Liver (tissue), 8 donors: ENCODE measurements at regions not wholly inside any gene's neighbourhood (a gene's known extent, or its start where the extent isn't known, plus 50 kb on each side); places are given as distances from the start of the nearest gene placed in this dataset.

Experiments
- DNase-seq: peaks from one replicate; pipeline ENCODE4 v3.0.0-alpha.2; 2017; ENCODE audit warnings: low spot score
- H3K27ac ChIP-seq, 2 donors: one replicate each; pipeline ENCODE4 v1.7.0; 2013; ENCODE audit warnings: inconsistent platforms in 2 of 2, low read length in 2 of 2, control low read depth in 1 of 2, low read depth in 1 of 2, mild to moderate bottlenecking in 1 of 2
- H3K27me3 ChIP-seq, 4 donors: one replicate each; pipeline versions ENCODE4 v1.6.1 to v1.7.0; 2013; ENCODE audit warnings: low read length in 3 of 4, inconsistent platforms in 1 of 4, mild to moderate bottlenecking in 1 of 4, moderate library complexity in 1 of 4; ENCODE audit not compliant: control insufficient read depth in 4 of 4, insufficient read depth in 4 of 4
- H3K36me3 ChIP-seq, 4 donors: one replicate each; pipeline versions ENCODE4 v1.6.1 to v1.7.0; 2013; ENCODE audit warnings: low read length in 3 of 4, mild to moderate bottlenecking in 3 of 4, low read depth in 1 of 4, moderate library complexity in 1 of 4; ENCODE audit not compliant: control insufficient read depth in 4 of 4, insufficient read depth in 3 of 4
- H3K4me1 ChIP-seq, 4 donors: one replicate each; pipeline versions ENCODE4 v1.6.1 to v1.7.0; 2013; ENCODE audit warnings: low read length in 3 of 4, mild to moderate bottlenecking in 3 of 4, moderate library complexity in 1 of 4; ENCODE audit not compliant: control insufficient read depth in 4 of 4, insufficient read depth in 4 of 4
- H3K4me3 ChIP-seq, 3 donors: one replicate each; pipeline versions ENCODE4 v1.6.1 to v1.7.0; 2013; ENCODE audit warnings: low read length in 3 of 3, control low read depth in 1 of 3, low read depth in 1 of 3, mild to moderate bottlenecking in 1 of 3
- H3K9ac ChIP-seq, 2 donors: one replicate each; pipeline ENCODE4 v1.7.0; 2013; ENCODE audit warnings: low read length in 2 of 2, mild to moderate bottlenecking in 2 of 2, moderate library complexity in 2 of 2, control low read depth in 1 of 2, low read depth in 1 of 2
- H3K9me3 ChIP-seq, 4 donors: one replicate each; pipeline versions ENCODE4 v1.6.1 to v1.7.0; 2013; ENCODE audit warnings: low read length in 3 of 4; ENCODE audit not compliant: control insufficient read depth in 4 of 4
- EGR1 ChIP-seq, 2 donors: IDR thresholded peaks; 2 replicates each; pipeline ENCODE4 v1.6.1; 2016 to 2018; ENCODE audit warnings: antibody characterized with exemption in 2 of 2, low read depth in 2 of 2
- FOXA1 ChIP-seq: IDR thresholded peaks from 2 replicates; pipeline ENCODE4 v1.6.1; 2016; ENCODE audit warnings: antibody characterized with exemption
- FOXA2 ChIP-seq: IDR thresholded peaks from 2 replicates; pipeline ENCODE4 v1.6.1; 2016; ENCODE audit warnings: antibody characterized with exemption
- HNF4A ChIP-seq, 2 donors: conservative IDR thresholded peaks; 2 replicates each; pipeline ENCODE4 v1.6.1; 2016; ENCODE audit warnings: antibody characterized with exemption in 2 of 2, mild to moderate bottlenecking in 2 of 2
- HNF4G ChIP-seq: IDR thresholded peaks from 2 replicates; pipeline ENCODE4 v1.6.1; 2016; ENCODE audit warnings: antibody characterized with exemption
- JUND ChIP-seq, 2 donors: IDR thresholded peaks; 2 replicates each; pipeline ENCODE4 v1.6.1; 2016; ENCODE audit warnings: antibody characterized with exemption in 2 of 2
- RAD21 ChIP-seq, 2 donors: IDR thresholded peaks; 2 replicates each; pipeline ENCODE4 v1.6.1; 2016; ENCODE audit warnings: antibody characterized with exemption in 2 of 2, mild to moderate bottlenecking in 2 of 2
- RXRA ChIP-seq, 2 donors: IDR thresholded peaks; 2 replicates each; pipeline ENCODE4 v1.6.1; 2017 to 2018; ENCODE audit warnings: antibody characterized with exemption in 2 of 2, mild to moderate bottlenecking in 1 of 2
- SP1 ChIP-seq: IDR thresholded peaks from 2 replicates; pipeline ENCODE4 v1.6.1; 2018; ENCODE audit warnings: antibody characterized with exemption, mild to moderate bottlenecking
- TAF1 ChIP-seq: conservative IDR thresholded peaks from 2 replicates; pipeline ENCODE4 v1.6.1; 2016; ENCODE audit warnings: antibody characterized with exemption, mild to moderate bottlenecking
- YY1 ChIP-seq: IDR thresholded peaks from 2 replicates; pipeline ENCODE4 v1.6.1; 2016; ENCODE audit warnings: antibody characterized with exemption, mild to moderate bottlenecking
- WGBS: extraction: QIAGEN DNeasy Blood & Tissue Kit; methylation state at CpG from one replicate; pipeline ENCODE4 v1.1.7; 2013; 5-methylcytosine and 5-hydroxymethylcytosine counted together
- TF ChIP-seq, protein P1 (sequence below): IDR thresholded peaks from 2 replicates; pipeline ENCODE4 v1.6.1; 2016; ENCODE audit warnings: antibody characterized with exemption, mild to moderate bottlenecking
- TF ChIP-seq, protein P2 (sequence below): IDR thresholded peaks from 2 replicates; pipeline ENCODE4 v1.6.1; 2016; ENCODE audit warnings: antibody characterized with exemption
- TF ChIP-seq, protein P3 (sequence below): fragments of 150-350 bp; IDR thresholded peaks from 2 replicates; pipeline ENCODE4 v1.5.1; 2017; ENCODE audit warnings: improper control_type of control experiment, low read depth, low read length; ENCODE audit not compliant: missing input control
- TF ChIP-seq, protein P4 (sequence below): IDR thresholded peaks from 2 replicates; pipeline ENCODE4 v1.6.1; 2016; ENCODE audit warnings: antibody characterized with exemption
- donor health status: healthy.
- donor health status: healthy.
- donor health status: healthy.
- donor health status: healthy.
- donor health status: healthy.

DNA sequence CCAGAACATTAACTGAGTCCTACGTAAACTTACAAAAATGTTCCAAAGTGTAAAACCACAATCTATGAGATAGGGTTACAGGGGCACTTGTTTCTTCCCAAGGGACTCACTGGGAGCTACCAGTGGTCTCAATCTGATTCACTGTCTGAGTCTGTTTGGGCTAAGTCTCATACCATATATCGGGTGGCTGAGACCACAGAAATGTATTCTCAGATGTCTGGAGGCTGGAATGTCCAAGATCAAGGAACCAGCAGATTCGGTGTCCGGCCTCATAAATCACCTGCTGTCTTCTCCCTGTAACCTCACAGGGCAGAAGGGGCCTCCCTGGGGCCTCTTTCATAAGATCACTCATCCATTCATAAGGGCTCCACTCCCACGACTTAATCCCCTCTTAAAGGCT, 616.3 kb upstream of the TMEM132C start (continued):
- TF ChIP-seq, protein P1, sequence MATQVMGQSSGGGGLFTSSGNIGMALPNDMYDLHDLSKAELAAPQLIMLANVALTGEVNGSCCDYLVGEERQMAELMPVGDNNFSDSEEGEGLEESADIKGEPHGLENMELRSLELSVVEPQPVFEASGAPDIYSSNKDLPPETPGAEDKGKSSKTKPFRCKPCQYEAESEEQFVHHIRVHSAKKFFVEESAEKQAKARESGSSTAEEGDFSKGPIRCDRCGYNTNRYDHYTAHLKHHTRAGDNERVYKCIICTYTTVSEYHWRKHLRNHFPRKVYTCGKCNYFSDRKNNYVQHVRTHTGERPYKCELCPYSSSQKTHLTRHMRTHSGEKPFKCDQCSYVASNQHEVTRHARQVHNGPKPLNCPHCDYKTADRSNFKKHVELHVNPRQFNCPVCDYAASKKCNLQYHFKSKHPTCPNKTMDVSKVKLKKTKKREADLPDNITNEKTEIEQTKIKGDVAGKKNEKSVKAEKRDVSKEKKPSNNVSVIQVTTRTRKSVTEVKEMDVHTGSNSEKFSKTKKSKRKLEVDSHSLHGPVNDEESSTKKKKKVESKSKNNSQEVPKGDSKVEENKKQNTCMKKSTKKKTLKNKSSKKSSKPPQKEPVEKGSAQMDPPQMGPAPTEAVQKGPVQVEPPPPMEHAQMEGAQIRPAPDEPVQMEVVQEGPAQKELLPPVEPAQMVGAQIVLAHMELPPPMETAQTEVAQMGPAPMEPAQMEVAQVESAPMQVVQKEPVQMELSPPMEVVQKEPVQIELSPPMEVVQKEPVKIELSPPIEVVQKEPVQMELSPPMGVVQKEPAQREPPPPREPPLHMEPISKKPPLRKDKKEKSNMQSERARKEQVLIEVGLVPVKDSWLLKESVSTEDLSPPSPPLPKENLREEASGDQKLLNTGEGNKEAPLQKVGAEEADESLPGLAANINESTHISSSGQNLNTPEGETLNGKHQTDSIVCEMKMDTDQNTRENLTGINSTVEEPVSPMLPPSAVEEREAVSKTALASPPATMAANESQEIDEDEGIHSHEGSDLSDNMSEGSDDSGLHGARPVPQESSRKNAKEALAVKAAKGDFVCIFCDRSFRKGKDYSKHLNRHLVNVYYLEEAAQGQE, result no peak
- no peak for TF ChIP-seq FOXA2
- TF ChIP-seq YY1, result no peak

DNA sequence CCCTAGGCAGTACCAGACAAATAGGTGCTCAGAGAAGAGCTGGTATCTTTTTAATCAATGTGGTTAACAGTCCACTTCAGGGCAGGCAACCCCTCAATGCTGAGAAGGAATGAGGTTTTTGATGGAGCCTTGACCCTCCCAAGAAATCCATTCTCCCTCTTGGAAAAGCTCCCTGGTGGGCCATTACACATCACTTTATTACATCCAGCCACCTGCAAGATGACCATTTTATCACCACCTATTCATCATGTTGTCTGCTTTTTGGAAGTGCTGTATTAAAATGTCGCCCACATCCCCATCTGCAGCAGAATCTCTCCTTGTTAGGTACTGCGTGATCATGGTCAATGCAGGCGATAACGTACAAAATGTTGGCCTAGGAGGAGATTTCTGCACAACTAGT, 614.7 kb upstream of the TMEM132C start:
- no peak for DNase-seq
- TF ChIP-seq RAD21 (IDR thresholded peaks at IDR 0.05) (no peak), TAF1 (no peak), FOXA1 (no peak), SP1 (no peak), JUND (IDR thresholded peaks at IDR 0.05) (no peak), YY1 (no peak)
- TF ChIP-seq, protein P2, sequence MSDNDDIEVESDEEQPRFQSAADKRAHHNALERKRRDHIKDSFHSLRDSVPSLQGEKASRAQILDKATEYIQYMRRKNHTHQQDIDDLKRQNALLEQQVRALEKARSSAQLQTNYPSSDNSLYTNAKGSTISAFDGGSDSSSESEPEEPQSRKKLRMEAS, result no peak
- TF ChIP-seq, protein P3, sequence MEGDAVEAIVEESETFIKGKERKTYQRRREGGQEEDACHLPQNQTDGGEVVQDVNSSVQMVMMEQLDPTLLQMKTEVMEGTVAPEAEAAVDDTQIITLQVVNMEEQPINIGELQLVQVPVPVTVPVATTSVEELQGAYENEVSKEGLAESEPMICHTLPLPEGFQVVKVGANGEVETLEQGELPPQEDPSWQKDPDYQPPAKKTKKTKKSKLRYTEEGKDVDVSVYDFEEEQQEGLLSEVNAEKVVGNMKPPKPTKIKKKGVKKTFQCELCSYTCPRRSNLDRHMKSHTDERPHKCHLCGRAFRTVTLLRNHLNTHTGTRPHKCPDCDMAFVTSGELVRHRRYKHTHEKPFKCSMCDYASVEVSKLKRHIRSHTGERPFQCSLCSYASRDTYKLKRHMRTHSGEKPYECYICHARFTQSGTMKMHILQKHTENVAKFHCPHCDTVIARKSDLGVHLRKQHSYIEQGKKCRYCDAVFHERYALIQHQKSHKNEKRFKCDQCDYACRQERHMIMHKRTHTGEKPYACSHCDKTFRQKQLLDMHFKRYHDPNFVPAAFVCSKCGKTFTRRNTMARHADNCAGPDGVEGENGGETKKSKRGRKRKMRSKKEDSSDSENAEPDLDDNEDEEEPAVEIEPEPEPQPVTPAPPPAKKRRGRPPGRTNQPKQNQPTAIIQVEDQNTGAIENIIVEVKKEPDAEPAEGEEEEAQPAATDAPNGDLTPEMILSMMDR, result no peak
- TF ChIP-seq, protein P4, sequence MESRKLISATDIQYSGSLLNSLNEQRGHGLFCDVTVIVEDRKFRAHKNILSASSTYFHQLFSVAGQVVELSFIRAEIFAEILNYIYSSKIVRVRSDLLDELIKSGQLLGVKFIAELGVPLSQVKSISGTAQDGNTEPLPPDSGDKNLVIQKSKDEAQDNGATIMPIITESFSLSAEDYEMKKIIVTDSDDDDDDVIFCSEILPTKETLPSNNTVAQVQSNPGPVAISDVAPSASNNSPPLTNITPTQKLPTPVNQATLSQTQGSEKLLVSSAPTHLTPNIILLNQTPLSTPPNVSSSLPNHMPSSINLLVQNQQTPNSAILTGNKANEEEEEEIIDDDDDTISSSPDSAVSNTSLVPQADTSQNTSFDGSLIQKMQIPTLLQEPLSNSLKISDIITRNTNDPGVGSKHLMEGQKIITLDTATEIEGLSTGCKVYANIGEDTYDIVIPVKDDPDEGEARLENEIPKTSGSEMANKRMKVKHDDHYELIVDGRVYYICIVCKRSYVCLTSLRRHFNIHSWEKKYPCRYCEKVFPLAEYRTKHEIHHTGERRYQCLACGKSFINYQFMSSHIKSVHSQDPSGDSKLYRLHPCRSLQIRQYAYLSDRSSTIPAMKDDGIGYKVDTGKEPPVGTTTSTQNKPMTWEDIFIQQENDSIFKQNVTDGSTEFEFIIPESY, result no peak
- H3K9ac ChIP-seq, result no peak overlapping the region
- H3K27ac ChIP-seq, result no peak overlapping the region
- peaks cover 0 to 3% (median 0%) of the 10 kb centered on the region in 4 donors for H3K4me1 ChIP-seq
- H3K4me3 ChIP-seq, result no peak overlapping the region
- WGBS, result 93% methylated on average over 4 of the region's 4 CpGs
- H3K9me3 ChIP-seq, result no peaks in the 10 kb centered on the region
- H3K27me3 ChIP-seq, result no peaks in the 10 kb centered on the region
- H3K36me3 ChIP-seq, result no peaks in the 10 kb centered on the region

DNA sequence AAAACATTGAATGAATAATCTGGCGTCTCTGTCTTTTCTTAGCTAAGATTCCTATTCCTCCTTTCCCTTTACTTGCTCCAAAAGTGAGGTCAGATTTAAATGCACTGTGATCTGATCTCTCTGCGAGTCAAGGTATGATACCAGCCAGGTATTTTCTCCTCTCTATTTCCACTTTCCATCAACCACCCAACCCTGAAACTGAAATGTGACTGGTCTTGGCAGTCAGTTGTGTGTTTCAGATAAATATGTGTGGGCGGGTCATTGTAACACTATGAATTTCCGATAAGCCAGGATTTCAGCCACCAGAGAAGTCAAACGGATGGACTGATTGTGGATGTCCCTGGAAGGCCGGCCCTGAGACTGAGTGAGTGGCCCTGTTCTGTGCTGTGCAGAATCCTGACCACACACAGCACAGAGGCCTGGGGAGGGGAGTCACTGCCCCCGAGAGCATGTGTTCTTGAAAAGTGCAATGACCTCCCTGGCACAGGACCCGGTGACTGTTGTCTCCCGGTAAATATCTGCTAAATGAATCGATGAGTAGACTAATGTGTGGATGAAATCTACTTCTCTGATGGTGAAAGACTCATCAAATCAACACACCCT, 612.5 kb upstream of the TMEM132C start:
- no peaks in the 10 kb centered on the region for H3K9me3 ChIP-seq
- no peaks in the 10 kb centered on the region for H3K27me3 ChIP-seq
- H3K27ac ChIP-seq, result no peak overlapping the region
- no peak for DNase-seq
- H3K4me1 ChIP-seq, result peaks cover 0 to 3% (median 0%) of the 10 kb centered on the region in 4 donors
- no peaks in the 10 kb centered on the region for H3K36me3 ChIP-seq
- 52% methylated on average over 10 of the region's 10 CpGs for WGBS
- H3K4me3 ChIP-seq, result no peak overlapping the region
- no peak overlapping the region for H3K9ac ChIP-seq
- TF ChIP-seq, protein P1, result no peak
- TF ChIP-seq HNF4A (conservative IDR thresholded peaks at IDR 0.05) (peak in 1 of 2 donors; percentile 9), YY1 (no peak), HNF4G (no peak), FOXA1 (no peak), JUND (IDR thresholded peaks at IDR 0.05) (no peak), TAF1 (no peak), EGR1 (IDR thresholded peaks at IDR 0.05; ENCODE audit: low read depth in 2 of 2) (peak in 1 of 2 donors; percentile 17), RAD21 (IDR thresholded peaks at IDR 0.05) (no peak), RXRA (IDR thresholded peaks at IDR 0.05) (peak in 1 of 2 donors; percentile 77)
- TF ChIP-seq, protein P2, result peak; percentile 9
- TF ChIP-seq, protein P4, result no peak
